HepG2 (cell line): ENCODE measurements at regions not wholly inside any gene's neighbourhood (a gene's known extent, or its start where the extent isn't known, plus 50 kb on each side); places are given as distances from the start of the nearest gene placed in this dataset.

Source experiments
- EP300 ChIP-seq, 3 experiments: sonication (generic) in 1 of 3; formaldehyde crosslinking in 1 of 3; IDR thresholded peaks; 2 replicates each; pipeline versions ENCODE4 v1.5.1 to v1.6.1; 2011 to 2020; ENCODE audit warnings: low read depth in 2 of 3, low read length in 2 of 3, borderline replicate concordance in 1 of 3, improper control_type of control experiment in 1 of 3, mild to moderate bottlenecking in 1 of 3, missing genetic modification reagents in 1 of 3, moderate library complexity in 1 of 3
- RXRA ChIP-seq: sonication (generic); formaldehyde crosslinking; IDR thresholded peaks from 2 replicates; pipeline ENCODE4 v1.5.1; 2020; ENCODE audit warnings: missing genetic modification reagents

DNA sequence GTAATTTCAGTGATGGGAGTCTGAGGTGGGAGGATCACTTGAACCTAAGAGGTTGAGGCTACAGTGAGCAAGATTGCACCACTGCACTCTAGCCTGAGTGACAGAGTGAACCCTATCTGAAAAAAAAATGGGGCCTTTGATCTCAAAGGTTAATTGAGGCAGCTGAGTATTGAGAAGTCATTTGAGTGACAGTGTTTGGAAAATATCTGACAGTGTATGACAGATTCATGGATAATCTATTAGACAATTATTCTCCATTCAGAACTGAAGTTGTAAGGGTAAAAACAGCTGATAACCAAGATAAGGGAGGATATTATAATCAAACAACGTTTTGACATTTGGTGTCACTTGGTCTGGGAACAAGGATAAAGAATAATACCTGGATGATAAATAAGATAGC, 50.9 kb upstream of the CD36 start:
- TF ChIP-seq RXRA (CRISPR knock-in tag) (no peak), EP300 (IDR thresholded peaks at IDR 0.05; ENCODE audit: low read depth in 2 of 2, low read length in 2 of 2) (no peak), EP300 (CRISPR knock-in tag; IDR thresholded peaks at IDR 0.05; ENCODE audit: borderline replicate concordance) (no peak)
